ENCODE measurements at regions not wholly inside any gene's neighbourhood (a gene's known extent, or its start where the extent isn't known, plus 50 kb on each side); places are given as distances from the start of the nearest gene placed in this dataset.

- no peak for DNase-seq (ENCODE audit: low read depth)
Observed at GRCh38 chr4:24719615-24720014, 75.8 kb upstream of the SOD3 start.

GRCh38 chr4:24720436-24720835 lies 74.9 kb upstream of the SOD3 start:
- DNase-seq (ENCODE audit: low read depth): no peak

- DNase-seq (ENCODE audit: low read depth): no peak
Observed at GRCh38 chr4:24720979-24721378, 74.4 kb upstream of the SOD3 start.

- no peak for DNase-seq (ENCODE audit: low read depth)
Observed at GRCh38 chr4:24722026-24722568, 73.3 kb upstream of the SOD3 start.

GRCh38 chr4:24727390-24728224 lies 67.8 kb upstream of the SOD3 start:
- DNase-seq (ENCODE audit: low read depth): no peak

- DNase-seq (ENCODE audit: low read depth): peak; percentile 37
Observed at GRCh38 chr4:24729119-24729730, 66.1 kb upstream of the SOD3 start.

GRCh38 chr4:24730256-24731001 lies 64.9 kb upstream of the SOD3 start:
- peak; percentile 96 for DNase-seq (ENCODE audit: low read depth)

- no peak for DNase-seq (ENCODE audit: low read depth)
Observed at GRCh38 chr4:24731448-24731847, 63.9 kb upstream of the SOD3 start.

- DNase-seq (ENCODE audit: low read depth): peak; percentile 72
Observed at GRCh38 chr4:24734511-24734910, 60.9 kb upstream of the SOD3 start.

GRCh38 chr4:24736066-24736465 lies 59.3 kb upstream of the SOD3 start:
- peak; percentile 14 for DNase-seq (ENCODE audit: low read depth)

- DNase-seq (ENCODE audit: low read depth): no peak
Observed at GRCh38 chr4:24741910-24742309, 53.5 kb upstream of the SOD3 start.

GRCh38 chr4:24742335-24742734 lies 53.0 kb upstream of the SOD3 start:
- DNase-seq (ENCODE audit: low read depth): no peak

- DNase-seq (ENCODE audit: low read depth): no peak
Observed at GRCh38 chr4:24742773-24743172, 52.6 kb upstream of the SOD3 start.

- DNase-seq (ENCODE audit: low read depth): no peak
Observed at GRCh38 chr4:24743206-24743605, 52.2 kb upstream of the SOD3 start.

GRCh38 chr4:24743927-24744326 lies 51.4 kb upstream of the SOD3 start:
- DNase-seq (ENCODE audit: low read depth): no peak

GRCh38 chr4:24745172-24745895 lies 50.0 kb upstream of the SOD3 start:
- DNase-seq (ENCODE audit: low read depth): no peak

Data from fibroblast of gingiva (primary cell).